Head of caudate nucleus (tissue), 42 donors: ENCODE measurements at regions not wholly inside any gene's neighbourhood (a gene's known extent, or its start where the extent isn't known, plus 50 kb on each side); places are given as distances from the start of the nearest gene placed in this dataset.

ENCODE experiments used
- DNase-seq, 42 donors: peaks; one replicate each; pipeline versions ENCODE4 v3.0.0 to v3.0.0-alpha.2; 2020 to 2021; ENCODE audit warnings: mixed read lengths in 7 of 42
- intact Hi-C: fragments of 100-400 bp; cut with DNase I; formaldehyde crosslinking; loops from one replicate; pipeline ENCODE4 v1.15.0; 2022

DNA sequence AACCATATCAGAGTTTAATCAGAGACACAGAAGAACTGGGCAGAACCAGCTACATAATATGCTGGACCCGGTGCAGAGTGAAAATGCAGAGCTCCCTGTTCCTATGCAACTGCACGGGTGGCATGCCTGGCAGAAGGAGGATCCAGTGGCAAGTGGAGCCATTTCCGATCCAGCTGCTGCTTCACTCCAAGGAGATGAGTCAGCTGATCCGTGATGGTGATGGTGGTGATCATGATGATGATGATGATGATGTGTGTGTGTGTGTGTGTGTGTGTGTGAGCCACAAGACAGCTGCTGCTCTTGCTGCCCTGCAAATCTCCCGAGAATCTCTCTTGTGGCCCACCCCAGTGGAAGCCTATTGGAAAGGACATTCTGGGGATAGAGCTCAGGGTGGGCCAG is 133.0 kb downstream of the URB2 start:
- no peak for DNase-seq
- intact Hi-C loops, result no loop called here

- intact Hi-C loops, result no loop called here
- DNase-seq, result no peak
Observed at GRCh38 chr1:229759586-229759985, 133.5 kb downstream of the URB2 start.

GRCh38 chr1:229760478-229760996 is 134.5 kb downstream of the URB2 start:
- intact Hi-C loops, result no loop called here
- no peak for DNase-seq

DNA sequence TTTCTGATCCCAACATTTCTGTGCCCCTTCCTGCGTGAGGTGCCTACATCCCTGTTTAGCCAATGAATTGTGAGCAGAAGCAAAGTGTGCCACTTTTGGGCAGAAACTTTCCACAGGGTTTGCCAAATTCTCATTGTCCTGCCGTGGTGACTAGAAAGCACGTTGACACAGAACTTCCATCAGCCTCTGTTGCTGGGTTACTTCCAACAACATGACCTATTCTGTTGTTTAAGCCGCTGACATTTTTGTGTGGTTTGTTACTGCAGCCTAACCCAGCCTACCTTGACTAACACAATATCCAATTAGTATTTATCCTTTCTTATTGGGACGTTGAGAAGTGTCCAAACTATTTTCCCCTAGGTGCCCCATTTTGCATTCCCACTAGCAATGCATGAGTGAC is 136.8 kb downstream of the URB2 start:
- intact Hi-C loops, result no loop called here
- DNase-seq, result no peak

GRCh38 chr1:229768232-229768631 is 142.2 kb downstream of the URB2 start:
- DNase-seq, result no peak
- intact Hi-C loops, result no loop called here

DNA sequence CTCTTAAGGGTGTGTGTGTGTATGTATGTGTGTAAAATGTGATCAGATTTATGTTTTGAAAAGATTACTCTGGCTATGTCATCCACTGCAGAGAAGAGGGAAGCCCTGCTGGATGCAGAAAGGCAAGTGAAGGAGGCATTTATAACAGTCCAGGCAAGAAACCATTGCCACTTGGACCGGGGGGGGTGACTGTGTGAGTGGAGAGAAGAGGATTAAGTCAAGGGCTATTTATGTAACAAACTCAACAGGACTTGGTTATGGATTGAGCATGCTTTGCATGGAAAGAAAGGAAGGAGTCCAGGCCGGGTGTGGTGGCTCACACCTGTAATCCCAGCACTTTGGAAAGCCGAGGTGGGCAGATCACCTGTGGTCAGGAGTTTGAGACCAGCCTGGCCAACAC is 143.0 kb downstream of the URB2 start:
- DNase-seq, result no peak
- intact Hi-C loops, result no loop called here

DNA sequence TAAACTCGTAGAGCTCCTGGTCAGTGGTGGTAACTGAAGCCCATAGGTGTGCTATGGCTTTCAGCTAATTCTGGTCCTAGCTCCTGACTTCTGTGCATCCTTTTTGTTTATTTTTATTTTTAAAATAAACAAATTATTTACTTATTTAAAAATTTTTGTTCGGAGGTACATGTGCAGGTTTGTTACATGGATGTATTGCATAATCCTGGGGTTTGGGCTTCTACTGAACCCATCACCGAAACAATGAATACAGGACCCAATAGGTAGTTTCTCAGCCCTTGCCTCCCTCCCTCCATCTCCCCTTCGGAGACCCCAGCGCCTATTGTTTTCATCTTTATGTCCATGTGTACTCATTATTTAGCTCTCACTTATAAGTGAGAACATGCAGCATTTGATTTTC is 143.8 kb downstream of the URB2 start:
- intact Hi-C loops, result no loop called here
- DNase-seq, result no peak

- intact Hi-C loops, result no loop called here
- no peak for DNase-seq
Observed at GRCh38 chr1:229778794-229779193, 152.7 kb downstream of the URB2 start.

- intact Hi-C loops, result no loop called here
- peak in 17 of 42 donors; percentile 2 to 39 (median 18) for DNase-seq
Observed at GRCh38 chr1:229781453-229781852, 155.4 kb downstream of the URB2 start.

- no peak for DNase-seq
- intact Hi-C loops, result no loop called here
Observed at GRCh38 chr1:229782469-229782868, 156.4 kb downstream of the URB2 start.

DNA sequence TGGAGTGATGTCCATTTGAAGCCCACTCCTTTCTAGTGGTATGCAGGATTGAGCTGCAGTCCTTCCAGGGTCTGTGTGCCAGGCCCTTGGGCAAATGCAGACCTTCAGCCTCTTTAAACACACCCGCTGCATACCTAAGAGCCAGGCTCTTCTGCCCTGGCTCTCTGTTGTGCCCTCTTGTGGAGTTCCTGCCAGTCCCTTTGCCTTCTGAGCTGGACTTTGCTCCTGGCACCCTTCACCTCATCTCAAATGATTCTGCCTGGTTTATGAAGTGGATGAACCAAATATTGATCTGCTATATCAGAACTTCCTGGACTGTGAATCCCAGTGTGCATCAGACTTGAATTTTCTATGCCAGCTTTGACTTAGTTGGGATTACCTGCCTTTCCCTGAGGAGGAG is 158.8 kb downstream of the URB2 start:
- intact Hi-C loops, result no loop called here
- no peak for DNase-seq

DNA sequence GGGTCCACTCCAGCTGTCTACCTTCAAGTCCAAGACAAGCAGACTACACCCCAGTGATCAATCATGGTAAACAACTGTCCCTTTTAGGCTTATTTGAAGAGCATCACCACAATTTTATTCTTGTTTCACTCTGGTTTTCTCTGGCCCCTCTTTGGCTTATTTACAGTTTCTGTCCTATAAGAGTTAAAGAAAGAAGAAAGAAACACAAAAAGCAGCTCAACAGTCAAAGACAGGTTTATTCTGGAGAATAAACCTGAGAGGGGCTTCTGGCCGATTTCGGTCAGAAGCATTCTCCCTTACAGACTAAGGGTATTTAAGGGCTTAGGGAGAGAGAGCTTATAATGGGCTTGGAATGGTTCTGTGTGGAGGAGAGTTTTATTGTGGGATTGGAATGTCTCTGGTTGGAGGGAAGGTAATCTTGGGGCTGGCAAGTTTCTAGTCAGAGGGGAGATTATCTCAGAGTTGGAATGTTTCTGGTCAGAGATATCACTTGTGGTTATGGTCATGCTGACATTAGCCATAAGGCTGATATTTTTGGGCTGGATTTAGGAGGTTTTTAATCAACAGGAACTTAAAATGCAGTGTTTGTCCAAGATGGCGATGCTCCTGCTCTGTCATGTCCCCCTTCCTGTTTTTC is 161.0 kb downstream of the URB2 start:
- intact Hi-C loops, result no loop called here
- DNase-seq, result no peak

DNA sequence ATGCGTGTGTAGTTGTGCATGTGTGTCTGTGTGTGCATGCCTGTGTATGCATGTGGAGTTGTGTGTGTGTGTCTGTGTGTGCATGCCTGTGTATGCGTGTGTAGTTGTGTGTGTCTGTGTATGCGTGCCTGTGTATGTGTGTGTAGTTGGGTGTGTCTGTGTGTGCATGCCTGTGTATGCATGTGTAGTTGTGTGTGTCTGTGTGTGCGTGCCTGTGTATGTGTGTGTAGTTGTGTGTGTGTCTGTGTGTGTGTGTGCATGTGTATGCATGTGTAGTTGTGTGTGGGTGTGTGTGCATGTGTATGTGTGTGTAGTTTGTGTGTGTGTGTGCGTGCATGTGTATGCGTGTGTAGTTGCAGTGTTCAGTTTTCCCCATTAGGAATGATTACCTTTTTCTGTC is 162.0 kb downstream of the URB2 start:
- intact Hi-C loops, result no loop called here

DNA sequence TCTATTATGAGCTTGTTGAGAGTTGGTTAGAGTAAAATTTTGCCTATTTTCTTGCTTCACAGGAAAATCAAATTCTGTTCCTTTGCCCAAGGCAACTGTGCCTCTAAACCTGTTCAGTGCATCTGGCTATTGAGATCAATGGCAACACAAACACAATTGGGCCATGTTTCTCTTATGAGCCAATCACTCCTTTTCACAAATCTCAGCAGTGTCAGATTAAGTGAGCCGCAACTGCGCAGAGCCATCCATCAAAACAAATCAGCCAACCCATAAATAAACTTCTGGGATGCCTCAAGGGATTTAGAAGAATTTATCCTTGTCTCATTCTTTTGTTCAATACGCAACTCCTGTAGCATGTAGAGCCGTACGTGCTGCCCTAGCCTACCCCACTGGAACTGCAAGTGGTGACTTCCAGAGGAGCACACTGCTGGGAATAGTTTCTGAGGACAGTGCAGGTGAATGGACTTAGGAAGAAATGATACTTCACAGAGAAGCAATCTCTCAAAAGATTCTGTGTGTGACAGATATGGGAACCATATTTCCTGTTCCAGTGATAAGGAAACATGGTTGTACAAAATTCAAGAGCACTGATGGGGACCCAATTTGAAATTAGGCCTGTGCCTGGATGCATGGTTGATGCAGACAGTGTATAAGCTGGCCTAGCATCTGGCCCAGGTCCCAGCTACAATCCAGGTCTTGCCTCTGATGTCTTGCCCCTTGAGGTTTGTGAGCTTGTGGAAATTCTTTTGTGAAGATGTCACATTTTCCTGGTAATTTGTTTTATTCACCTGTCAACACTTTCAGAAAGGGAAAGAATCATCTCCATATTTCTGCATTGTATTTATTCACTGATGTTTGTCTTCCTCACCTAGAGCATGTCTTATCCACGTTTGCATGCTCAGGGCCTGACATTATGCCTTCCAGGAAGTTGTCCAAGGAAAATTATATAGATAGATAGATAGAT is 166.2 kb downstream of the URB2 start:
- intact Hi-C loops, result no loop called here
- no peak for DNase-seq

More for the DNA sequence above, 162.0 kb downstream of the URB2 start:
- DNase-seq, result no peak

DNA sequence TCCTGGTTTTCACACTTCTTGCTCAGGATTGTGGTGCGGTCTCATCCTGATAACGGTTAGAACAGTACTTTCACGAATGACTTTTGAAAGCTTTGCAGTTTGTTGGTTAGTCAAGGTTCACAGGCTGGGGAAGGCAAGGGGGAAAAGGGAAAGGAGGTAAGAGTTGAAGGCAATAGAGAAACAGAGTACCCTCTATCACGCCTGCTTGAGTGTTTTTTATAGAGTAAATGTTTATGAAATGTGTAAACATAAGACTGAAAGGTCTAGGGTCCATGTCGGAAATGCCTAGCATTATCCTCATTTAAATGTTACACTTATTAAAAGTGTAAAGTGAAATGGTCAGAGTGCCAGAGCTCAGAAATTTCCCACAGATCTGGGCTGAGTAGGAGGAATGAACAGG is 167.4 kb downstream of the URB2 start:
- intact Hi-C loops, result no loop called here
- no peak for DNase-seq

DNA sequence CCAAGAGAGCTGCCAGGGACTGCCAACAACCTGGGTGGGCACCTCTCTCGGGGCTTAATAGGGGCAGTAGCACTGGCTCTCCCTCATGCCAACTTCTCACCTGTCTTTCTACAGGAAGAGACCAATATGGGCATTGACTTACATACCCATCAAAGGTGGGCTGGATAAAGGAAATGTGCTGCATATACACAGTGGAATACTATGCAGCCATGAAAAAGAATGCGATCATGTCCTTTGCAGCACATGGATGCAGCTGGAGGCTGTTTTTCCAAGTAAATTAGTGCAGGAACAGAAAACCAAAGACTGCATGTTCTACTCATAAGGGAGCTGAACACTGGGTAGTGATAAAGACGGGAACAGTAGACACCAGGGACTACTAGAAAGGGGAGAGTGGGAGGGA is 172.5 kb downstream of the URB2 start:
- intact Hi-C loops, result no loop called here
- no peak for DNase-seq

GRCh38 chr1:229803626-229804217 is 177.7 kb downstream of the URB2 start:
- intact Hi-C loops, result no loop called here
- no peak for DNase-seq

GRCh38 chr1:229808272-229808671 is 182.2 kb downstream of the URB2 start:
- DNase-seq, result no peak
- intact Hi-C loops, result no loop called here

DNA sequence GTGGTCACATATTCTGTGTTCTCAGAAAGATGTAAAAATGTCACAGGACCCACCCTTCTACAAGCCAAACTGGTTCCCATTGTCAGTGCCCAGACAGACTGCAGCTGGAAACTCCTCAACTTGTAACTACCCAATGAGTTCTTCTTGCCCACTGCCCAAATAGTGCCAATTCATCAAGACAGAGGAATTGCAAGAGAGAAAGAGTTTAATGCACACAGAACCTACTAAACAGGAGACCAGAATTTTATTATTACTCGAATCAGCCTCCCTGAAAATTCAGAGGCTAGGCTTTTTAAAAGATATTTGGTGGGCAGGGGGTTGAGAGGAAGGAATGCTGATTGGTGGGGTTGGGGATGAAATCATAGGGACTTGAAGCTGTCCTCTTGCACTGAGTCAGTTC is 184.1 kb downstream of the URB2 start:
- DNase-seq, result no peak
- intact Hi-C loops, result no loop called here

GRCh38 chr1:229810961-229811360 is 184.9 kb downstream of the URB2 start:
- DNase-seq, result no peak
- intact Hi-C loops, result no loop called here
